GM21515 (cell line): ENCODE measurements at regions not wholly inside any gene's neighbourhood (a gene's known extent, or its start where the extent isn't known, plus 50 kb on each side); places are given as distances from the start of the nearest gene placed in this dataset.
"Not testable (repeated sequence)": the region's sequence is repeated elsewhere in the genome, so short reads cannot be mapped to it uniquely, and the experiment has no call there.

ENCODE experiments used
- ATAC-seq: cut with Tn5 transposase; IDR thresholded peaks from one replicate; pipeline ENCODE4 v1.9.1; 2021; ENCODE audit not compliant: unreplicated experiment

GRCh38 chr4:174071595-174071994 is 211.9 kb downstream of the FBXO8 start:
- no peak for ATAC-seq

- ATAC-seq = no peak
Measured at GRCh38 chr4:174069848-174070330, 213.6 kb downstream of the FBXO8 start.

- ATAC-seq = no peak
Measured at GRCh38 chr4:174066611-174067205, 216.8 kb downstream of the FBXO8 start.

GRCh38 chr4:174062831-174063230 is 220.6 kb downstream of the FBXO8 start:
- no peak for ATAC-seq

DNA sequence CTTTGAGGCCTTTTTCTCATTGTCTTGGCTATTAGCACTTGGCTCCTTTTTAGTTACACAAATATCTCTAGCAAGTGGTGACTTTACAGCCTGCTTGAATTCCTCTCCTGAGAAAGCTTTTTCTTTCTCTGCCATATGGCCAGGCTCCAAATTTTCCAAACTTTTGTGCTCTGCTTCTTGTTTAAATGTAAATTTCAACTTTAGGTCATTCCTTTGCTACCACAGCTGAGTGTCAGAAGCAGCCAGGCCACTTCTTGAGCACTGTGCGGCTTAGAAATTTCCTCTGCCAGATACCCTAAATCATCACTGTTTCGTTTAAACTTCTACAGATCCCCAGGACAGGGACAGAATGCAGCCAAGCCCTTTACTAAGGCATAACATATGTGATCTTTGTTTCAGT is 222.4 kb downstream of the FBXO8 start:
- no peak for ATAC-seq

GRCh38 chr4:174058846-174059245 is 224.6 kb downstream of the FBXO8 start:
- ATAC-seq = no peak

DNA sequence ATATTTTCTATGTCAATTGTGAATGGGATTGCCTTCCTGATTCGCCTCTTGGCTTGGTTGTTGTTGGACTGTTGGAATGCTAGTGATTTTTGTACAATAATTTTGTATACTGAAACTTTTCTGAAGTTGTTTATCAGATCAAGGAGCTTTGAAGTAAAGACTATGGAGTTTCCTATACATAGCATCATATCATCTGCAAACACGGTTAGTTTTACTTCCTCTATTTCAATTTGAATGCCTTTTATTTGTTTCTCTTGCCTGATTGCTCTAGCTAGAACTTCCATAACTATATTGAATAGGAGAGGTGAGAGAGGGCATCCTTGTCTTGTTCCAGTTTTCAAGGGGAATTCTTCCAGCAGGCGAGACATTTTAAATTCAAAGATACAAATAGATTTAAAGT is 226.5 kb downstream of the FBXO8 start:
- no peak for ATAC-seq

GRCh38 chr4:174055344-174055743 is 228.1 kb downstream of the FBXO8 start:
- ATAC-seq = no peak

DNA sequence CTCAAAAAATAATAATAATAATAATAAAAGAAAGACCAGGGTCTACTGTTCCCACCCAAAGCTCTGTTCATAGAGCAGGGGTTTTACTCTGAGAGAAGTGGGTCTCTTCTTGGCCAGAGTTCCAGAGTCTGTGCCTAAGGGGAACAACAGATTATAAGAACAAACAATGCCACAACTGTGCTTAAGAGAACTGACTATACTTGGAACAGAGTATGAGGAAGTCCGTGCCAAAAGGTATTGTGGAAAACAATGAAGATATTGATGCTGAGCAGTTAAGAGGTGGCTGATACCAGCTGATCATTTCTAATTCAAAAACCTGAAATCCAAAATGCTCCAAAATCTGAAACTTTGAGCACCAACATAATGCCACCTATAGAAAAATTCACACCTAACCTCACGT is 229.6 kb downstream of the FBXO8 start:
- ATAC-seq = no peak

GRCh38 chr4:174047363-174047762 is 236.1 kb downstream of the FBXO8 start:
- no peak for ATAC-seq

GRCh38 chr4:174045829-174046228 is 237.6 kb downstream of the FBXO8 start:
- ATAC-seq = not testable (repeated sequence)

DNA sequence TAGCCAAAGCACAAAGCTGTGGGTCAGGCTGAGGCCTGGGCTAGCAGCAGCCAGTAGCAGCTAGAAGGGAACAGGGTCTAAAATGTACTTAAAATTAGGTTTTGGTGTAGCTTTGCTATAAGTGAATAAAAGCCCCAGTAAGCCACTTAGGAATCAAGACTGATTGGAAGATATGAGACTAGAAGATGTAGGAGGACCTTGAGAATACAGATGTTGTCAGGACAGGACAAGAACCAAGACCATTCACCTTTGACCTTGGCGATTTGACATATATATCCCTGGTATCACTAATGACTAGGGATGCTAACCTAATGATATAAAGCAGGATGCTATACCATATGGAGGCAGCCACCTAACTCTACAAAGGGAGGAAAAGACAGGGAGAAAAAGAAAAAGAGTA is 238.1 kb downstream of the FBXO8 start:
- no peak for ATAC-seq

DNA sequence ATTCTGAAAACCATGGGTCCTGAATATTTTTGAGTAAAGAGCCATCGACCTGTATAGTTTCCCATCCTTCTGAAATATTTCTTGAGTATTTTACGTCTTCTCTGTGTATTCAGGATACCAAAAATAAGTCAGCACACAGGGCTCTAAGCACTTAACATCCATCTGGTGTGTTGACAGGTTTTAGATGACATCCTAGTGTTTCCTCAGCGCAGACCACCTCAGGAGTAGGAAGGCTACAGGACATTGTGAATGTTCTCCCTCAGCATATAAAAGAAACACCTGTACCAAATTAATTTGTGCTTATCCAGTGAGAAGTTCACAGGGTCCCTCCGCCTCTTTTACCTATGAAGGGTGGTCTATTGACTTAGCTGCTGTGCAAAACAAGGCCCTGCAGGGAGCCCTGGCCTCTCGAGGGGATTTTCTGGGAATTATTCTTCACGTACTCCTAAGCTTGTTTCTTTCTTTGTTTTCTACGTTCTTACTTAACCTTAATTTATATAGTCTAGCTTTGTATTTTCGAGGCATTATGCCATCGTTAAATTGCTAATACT is 241.8 kb downstream of the FBXO8 start:
- ATAC-seq = no peak

DNA sequence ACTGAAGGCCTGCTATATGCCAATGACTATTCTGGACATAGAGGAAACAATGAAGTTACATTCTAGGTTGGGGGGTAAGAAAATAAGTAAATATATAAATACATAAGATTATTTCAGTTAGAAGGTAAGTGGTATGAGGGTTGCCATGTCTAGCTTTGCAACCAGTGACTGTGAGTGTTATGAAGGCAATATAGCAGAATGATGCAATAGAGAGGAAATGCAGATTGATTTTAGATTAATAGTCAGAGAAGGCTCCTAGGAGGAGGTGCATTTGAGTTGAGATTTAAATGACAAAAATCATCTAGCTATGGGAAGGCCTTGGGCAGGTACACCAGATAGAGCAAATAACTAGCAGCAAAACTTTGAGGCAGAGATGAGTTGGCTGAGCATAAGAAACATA is 243.2 kb downstream of the FBXO8 start:
- ATAC-seq = no peak

GRCh38 chr4:174038481-174038880 is 245.0 kb downstream of the FBXO8 start:
- no peak for ATAC-seq

- ATAC-seq = no peak
Measured at GRCh38 chr4:174037631-174038030, 245.8 kb downstream of the FBXO8 start.

DNA sequence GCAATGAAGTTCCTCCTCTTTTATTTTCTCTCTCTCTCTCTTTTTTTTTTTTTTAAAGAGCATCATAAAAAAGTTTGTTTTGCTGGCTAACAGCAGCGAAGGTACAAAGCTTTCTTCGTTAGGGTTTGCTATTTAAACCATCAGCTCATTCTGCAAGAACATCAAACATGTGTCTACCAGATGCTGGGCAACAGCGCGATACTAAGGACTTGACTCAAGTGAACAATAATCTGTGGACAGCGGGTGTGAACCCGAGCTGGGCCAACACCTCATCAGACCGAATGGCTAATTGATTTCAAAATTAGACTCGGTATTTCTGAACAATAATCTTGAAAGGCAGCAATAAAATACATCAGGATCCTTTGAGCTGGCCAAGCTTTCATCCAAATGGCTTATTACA is 246.4 kb downstream of the FBXO8 start:
- no peak for ATAC-seq

DNA sequence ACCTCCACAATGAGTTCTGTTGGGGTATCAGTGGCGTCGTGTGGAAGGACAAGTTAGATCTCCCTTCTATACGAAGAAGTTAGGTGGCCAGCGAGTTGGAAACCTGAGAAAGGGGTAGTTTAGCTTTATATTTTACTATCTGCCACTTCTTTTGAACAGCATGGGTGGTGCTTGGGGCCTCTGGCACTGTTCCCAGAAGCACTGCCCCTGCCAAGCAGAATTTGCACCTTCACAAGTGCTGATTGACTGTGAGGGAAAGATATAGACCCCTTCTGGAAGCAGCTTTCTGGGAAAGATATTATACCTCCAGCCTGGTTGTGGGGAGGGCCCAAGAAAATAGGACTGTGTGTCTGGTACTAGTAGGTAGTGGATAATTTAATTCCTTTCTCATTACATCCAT is 246.9 kb downstream of the FBXO8 start:
- no peak for ATAC-seq

GRCh38 chr4:174036111-174036510 is 247.4 kb downstream of the FBXO8 start:
- ATAC-seq = no peak

GRCh38 chr4:174023641-174024040 is 259.8 kb downstream of the FBXO8 start:
- ATAC-seq = no peak

DNA sequence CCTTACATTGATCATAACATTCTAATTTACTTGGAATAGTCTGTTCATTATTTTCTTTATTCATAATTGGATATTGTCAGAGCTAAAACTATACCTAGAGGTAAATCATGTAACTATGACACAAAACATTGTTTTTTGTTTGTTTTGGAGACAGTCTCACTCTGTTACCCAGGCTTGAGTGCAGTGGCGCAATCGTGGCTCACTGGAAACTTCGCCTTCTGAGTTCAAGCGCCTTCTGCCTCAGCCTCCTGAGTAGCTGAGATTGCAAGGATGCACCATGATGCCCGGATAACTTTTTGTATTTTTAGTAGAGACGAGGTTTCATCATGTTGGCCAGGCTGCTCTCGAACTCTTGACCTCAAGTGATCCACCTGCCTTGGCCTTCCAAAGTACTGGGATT is 265.2 kb downstream of the FBXO8 start:
- no peak for ATAC-seq

DNA sequence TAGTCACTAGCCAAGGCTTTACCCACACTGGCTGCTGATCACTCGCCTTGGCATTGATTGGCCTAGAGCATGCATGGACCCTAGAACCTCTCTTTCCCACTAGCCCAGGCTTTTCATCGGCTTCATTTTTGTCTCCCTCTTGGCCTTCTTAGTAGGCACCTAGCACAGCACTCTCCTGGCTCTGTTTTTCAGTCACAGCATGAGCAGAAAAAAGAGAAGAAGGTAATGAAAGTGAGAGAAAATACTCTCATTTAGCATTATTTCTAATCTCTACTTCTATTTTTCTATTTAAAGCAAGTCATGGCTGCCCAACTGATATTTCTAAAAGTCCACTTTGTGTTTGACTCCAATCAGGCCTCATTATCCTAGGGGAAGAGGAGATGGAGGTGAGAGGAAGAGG is 267.2 kb downstream of the FBXO8 start:
- ATAC-seq = no peak

- no peak for ATAC-seq
Measured at GRCh38 chr4:174012886-174013259, 270.6 kb downstream of the FBXO8 start.
